Right lobe of liver (tissue), 6 donors: ENCODE measurements at regions not wholly inside any gene's neighbourhood (a gene's known extent, or its start where the extent isn't known, plus 50 kb on each side); places are given as distances from the start of the nearest gene placed in this dataset.

ENCODE experiments used
- ATAC-seq, 4 donors: fragments of 200-7000 bp; cut with Tn5 transposase; one replicate each; pipeline ENCODE4 v1.9.1; 2020; ENCODE audit warnings: mild to moderate bottlenecking in 4 of 4, moderate library complexity in 4 of 4
- DNase-seq, 3 donors: peaks; one replicate each; pipeline ENCODE4 v3.0.0-alpha.2; 2020
- H3K27ac ChIP-seq, 3 donors: fragments of 200-600 bp; one replicate each; pipeline ENCODE4 v1.8.0; 2022
- H3K27me3 ChIP-seq, 2 donors: fragments of 200-600 bp; one replicate each; pipeline ENCODE4 v1.8.0; 2022
- H3K36me3 ChIP-seq, 4 donors: fragments of 200-600 bp; sonication (generic) in 1 of 4; one replicate each; pipeline versions ENCODE4 v1.5.1 to v1.8.0; 2017 to 2022; ENCODE audit warnings: control low read depth in 1 of 4
- H3K4me1 ChIP-seq, 4 donors: fragments of 200-600 bp; sonication (generic) in 1 of 4; one replicate each; pipeline versions ENCODE4 v1.5.1 to v1.8.0; 2017 to 2022; ENCODE audit warnings: control low read depth in 1 of 4
- H3K4me3 ChIP-seq, 3 donors: fragments of 200-600 bp; one replicate each; pipeline ENCODE4 v1.8.0; 2022
- H3K9me3 ChIP-seq, 4 donors: fragments of 200-600 bp; sonication (generic) in 1 of 4; one replicate each; pipeline versions ENCODE4 v1.5.1 to v1.8.0; 2017 to 2022; ENCODE audit warnings: control low read depth in 1 of 4
- POLR2A ChIP-seq: fragments of 450-650 bp; IDR thresholded peaks from one replicate; pipeline ENCODE4 v1.6.1; 2017; ENCODE audit warnings: antibody characterized with exemption, mild to moderate bottlenecking
- WGBS: methylation state at CpG from one replicate; pipeline ENCODE4 v1.1.6; 2018; ENCODE audit warnings: low coverage, low lambda C conversion rate; ENCODE audit not compliant: insufficient coverage; ENCODE audit errors: missing lambda C conversion rate; 5-methylcytosine and 5-hydroxymethylcytosine counted together
- intact Hi-C, 2 donors: fragments of 100-400 bp; cut with DNase I; formaldehyde crosslinking; loops; one replicate each; pipeline versions ENCODE4 v1.11.2 to v1.14.1; 2022
- TF ChIP-seq, protein P1 (sequence below), 4 donors: fragments of 200-600 bp in 3 of 4; fragments of 450-650 bp in 1 of 4; IDR thresholded peaks; one replicate each; pipeline versions ENCODE4 v1.5.1 to v1.8.0; 2016 to 2022; ENCODE audit warnings: antibody characterized with exemption in 4 of 4, mild to moderate bottlenecking in 2 of 4
- donor health status: DM: no; HTN: yes; CAD: no.
- donor health status: DM: no; HTN: no; CAD: no.
- donor health status: DM: no; HTN: no; CAD: no.
- donor health status: DM: no; HTN: yes; CAD: no.
- donor health status: DM: no; HTN: yes; CAD: no.

DNA sequence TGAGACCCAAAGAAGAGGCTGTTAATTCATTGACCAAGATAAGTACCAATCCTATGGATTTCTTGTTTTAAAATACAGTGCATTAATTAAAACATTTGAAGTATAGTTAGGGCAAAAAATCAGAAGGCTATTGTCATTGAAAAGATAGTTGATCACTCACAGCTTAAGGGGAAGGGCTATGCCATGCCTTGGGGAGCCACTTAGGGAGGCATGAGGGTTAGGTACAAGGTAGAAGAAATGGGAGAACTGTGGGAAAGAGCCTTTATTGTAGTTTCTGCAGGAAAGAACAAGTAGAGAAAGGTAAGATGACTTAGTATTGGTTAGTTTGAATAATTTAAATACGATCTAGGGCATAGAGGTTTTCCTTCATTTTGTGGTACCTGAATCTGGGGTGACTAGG, 1285.5 kb upstream of the TMEFF2 start:
- DNase-seq (no peak), ATAC-seq (no peak)
- no peaks in the 10 kb centered on the region for H3K9me3 ChIP-seq
- WGBS: 86% methylated on average over 1 of the region's 1 CpG
- TF ChIP-seq POLR2A: no peak
- TF ChIP-seq, protein P1, sequence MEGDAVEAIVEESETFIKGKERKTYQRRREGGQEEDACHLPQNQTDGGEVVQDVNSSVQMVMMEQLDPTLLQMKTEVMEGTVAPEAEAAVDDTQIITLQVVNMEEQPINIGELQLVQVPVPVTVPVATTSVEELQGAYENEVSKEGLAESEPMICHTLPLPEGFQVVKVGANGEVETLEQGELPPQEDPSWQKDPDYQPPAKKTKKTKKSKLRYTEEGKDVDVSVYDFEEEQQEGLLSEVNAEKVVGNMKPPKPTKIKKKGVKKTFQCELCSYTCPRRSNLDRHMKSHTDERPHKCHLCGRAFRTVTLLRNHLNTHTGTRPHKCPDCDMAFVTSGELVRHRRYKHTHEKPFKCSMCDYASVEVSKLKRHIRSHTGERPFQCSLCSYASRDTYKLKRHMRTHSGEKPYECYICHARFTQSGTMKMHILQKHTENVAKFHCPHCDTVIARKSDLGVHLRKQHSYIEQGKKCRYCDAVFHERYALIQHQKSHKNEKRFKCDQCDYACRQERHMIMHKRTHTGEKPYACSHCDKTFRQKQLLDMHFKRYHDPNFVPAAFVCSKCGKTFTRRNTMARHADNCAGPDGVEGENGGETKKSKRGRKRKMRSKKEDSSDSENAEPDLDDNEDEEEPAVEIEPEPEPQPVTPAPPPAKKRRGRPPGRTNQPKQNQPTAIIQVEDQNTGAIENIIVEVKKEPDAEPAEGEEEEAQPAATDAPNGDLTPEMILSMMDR (IDR thresholded peaks at IDR 0.05): no peak
- no peak overlapping the region for H3K27ac ChIP-seq
- intact Hi-C loops: no loop called here
- H3K27me3 ChIP-seq: no peaks in the 10 kb centered on the region
- no peak overlapping the region for H3K4me3 ChIP-seq
- no peaks in the 10 kb centered on the region for H3K4me1 ChIP-seq
- no peaks in the 10 kb centered on the region for H3K36me3 ChIP-seq

DNA sequence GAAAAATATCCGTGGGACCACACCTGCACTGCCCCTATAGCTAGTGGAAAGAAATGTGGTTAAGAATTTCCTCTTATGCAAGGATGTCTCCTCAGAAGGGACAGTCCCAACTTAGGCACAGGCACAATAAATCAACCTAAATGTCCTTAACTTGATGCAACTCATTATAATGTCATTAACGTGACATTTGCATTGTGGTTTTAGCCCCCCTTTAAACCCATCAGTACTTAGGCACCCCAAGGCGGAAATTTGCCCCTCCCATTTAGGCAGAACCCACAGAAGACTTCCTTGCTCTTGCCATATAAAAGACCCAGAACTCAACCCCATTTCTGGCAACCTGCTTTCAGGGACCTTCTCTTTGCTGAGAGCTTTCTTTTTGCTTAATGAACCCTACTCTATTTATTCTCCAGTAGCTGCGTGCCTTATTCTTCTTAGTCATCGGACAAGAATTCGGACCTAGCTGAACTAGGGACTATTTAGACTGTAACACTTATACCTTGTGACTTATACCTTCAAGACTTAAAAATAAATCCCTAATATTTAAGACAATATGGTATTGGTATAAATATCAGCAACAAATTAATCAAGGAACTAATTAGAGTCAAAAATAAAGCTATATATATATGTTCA, 1281.6 kb upstream of the TMEFF2 start:
- intact Hi-C loops: no loop called here
- Histone ChIP-seq H3K4me3 (no peak overlapping the region), H3K9me3 (no peaks in the 10 kb centered on the region), H3K4me1 (no peaks in the 10 kb centered on the region), H3K36me3 (no peaks in the 10 kb centered on the region), H3K27me3 (no peaks in the 10 kb centered on the region), H3K27ac (no peak overlapping the region)
- DNase-seq (no peak), ATAC-seq (no peak)
- TF ChIP-seq, protein P1 (IDR thresholded peaks at IDR 0.05): no peak
- TF ChIP-seq POLR2A: no peak
- 56% methylated on average over 4 of the region's 6 CpGs for WGBS

DNA sequence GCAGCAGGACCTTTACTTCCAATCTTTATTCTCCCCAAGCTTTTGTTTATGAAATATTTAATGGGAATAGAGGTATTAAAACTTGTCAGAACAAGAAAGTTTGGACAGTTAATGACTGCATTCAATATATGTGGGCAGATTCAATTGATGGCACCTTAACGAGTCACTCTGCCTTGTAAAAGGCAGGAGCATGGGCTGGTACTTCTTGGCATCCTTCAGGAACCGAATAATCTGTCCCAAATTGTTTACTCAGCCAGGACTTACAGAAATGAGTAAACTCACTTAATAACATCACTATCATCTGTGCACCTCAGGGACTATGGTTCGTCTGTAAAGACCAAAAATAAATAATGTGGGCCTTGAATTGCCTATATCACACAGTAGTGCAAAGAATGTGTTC, 1280.3 kb upstream of the TMEFF2 start:
- no peak for TF ChIP-seq POLR2A
- TF ChIP-seq, protein P1 (IDR thresholded peaks at IDR 0.05): no peak
- ATAC-seq: no peak
- H3K4me3 ChIP-seq: no peak overlapping the region
- intact Hi-C loops: no loop called here
- no peak overlapping the region for H3K27ac ChIP-seq
- H3K36me3 ChIP-seq: no peaks in the 10 kb centered on the region
- 62% methylated on average over 3 of the region's 3 CpGs for WGBS
- no peak for DNase-seq
- H3K9me3 ChIP-seq: no peaks in the 10 kb centered on the region
- H3K4me1 ChIP-seq: no peaks in the 10 kb centered on the region
- H3K27me3 ChIP-seq: no peaks in the 10 kb centered on the region

DNA sequence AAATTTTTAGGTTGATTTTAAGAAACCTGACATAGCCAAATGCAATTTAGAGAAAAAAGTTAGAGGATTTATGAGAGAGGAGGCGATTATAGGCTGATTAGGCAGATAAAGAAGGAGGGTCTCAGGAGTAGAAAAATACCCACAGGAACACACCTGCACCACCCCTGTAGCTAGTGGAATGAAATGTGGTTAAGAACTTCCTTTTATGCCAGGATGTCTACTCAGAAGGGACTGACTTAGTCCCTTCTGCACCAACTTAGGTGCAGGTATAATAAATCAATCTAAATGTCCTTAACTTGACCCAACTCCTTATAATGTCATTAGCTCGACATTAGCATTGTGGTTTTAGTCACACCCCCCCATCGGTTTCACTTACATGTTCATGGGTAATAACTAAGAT, 1274.5 kb upstream of the TMEFF2 start:
- Histone ChIP-seq H3K4me3 (no peak overlapping the region), H3K36me3 (no peaks in the 10 kb centered on the region), H3K27ac (no peak overlapping the region), H3K27me3 (no peaks in the 10 kb centered on the region), H3K9me3 (no peaks in the 10 kb centered on the region), H3K4me1 (peaks cover 0 to 18% (median 4%) of the 10 kb centered on the region in 4 donors)
- TF ChIP-seq POLR2A: no peak
- TF ChIP-seq, protein P1 (IDR thresholded peaks at IDR 0.05): no peak
- ATAC-seq (no peak), DNase-seq (no peak)
- intact Hi-C loops: no loop called here
- WGBS: 73% methylated on average over 1 of the region's 3 CpGs
